ELR (cell line): ENCODE measurements at regions not wholly inside any gene's neighbourhood (a gene's known extent, or its start where the extent isn't known, plus 50 kb on each side); places are given as distances from the start of the nearest gene placed in this dataset.
"Not testable (repeated sequence)": the region's sequence is repeated elsewhere in the genome, so short reads cannot be mapped to it uniquely, and the experiment has no call there.

Source experiments
- DNase-seq: peaks from one replicate; pipeline ENCODE4 v3.0.0-alpha.2; 2015; ENCODE audit warnings: low read depth

- no peak for DNase-seq
Measured at GRCh38 chr6:167229586-167229985, 61.5 kb upstream of the UNC93A start.

GRCh38 chr6:167230288-167230687 is 60.8 kb upstream of the UNC93A start:
- DNase-seq = no peak

- DNase-seq = no peak
Measured at GRCh38 chr6:167232356-167232755, 58.8 kb upstream of the UNC93A start.

GRCh38 chr6:167233490-167233889 is 57.6 kb upstream of the UNC93A start:
- DNase-seq = no peak

GRCh38 chr6:167234576-167234975 is 56.5 kb upstream of the UNC93A start:
- DNase-seq = not testable (repeated sequence)

GRCh38 chr6:167235005-167235404 is 56.1 kb upstream of the UNC93A start:
- no peak for DNase-seq

- DNase-seq = no peak
Measured at GRCh38 chr6:167235421-167236238, 55.5 kb upstream of the UNC93A start.

GRCh38 chr6:167236239-167236571 is 54.9 kb upstream of the UNC93A start:
- DNase-seq = no peak

GRCh38 chr6:167237438-167238145 is 53.5 kb upstream of the UNC93A start:
- DNase-seq = no peak

GRCh38 chr6:167238146-167238693 is 52.9 kb upstream of the UNC93A start:
- no peak for DNase-seq

- no peak for DNase-seq
Measured at GRCh38 chr6:167238694-167239467, 52.2 kb upstream of the UNC93A start.

- DNase-seq = not testable (repeated sequence)
Measured at GRCh38 chr6:167239470-167239869, 51.6 kb upstream of the UNC93A start.

GRCh38 chr6:167240034-167240541 is 51.0 kb upstream of the UNC93A start:
- no peak for DNase-seq
